Mesendoderm (in vitro differentiated cells): ENCODE measurements at regions not wholly inside any gene's neighbourhood (a gene's known extent, or its start where the extent isn't known, plus 50 kb on each side); places are given as distances from the start of the nearest gene placed in this dataset.

ENCODE experiments used
- DNase-seq: peaks from one replicate; pipeline ENCODE4 v3.0.0; 2013
- H2AK5ac ChIP-seq: 2 replicates; pipeline ENCODE4 v1.6.1; 2013; ENCODE audit warnings: low read length, inconsistent platforms
- H2BK120ac ChIP-seq: 2 replicates; pipeline ENCODE4 v1.6.1; 2013; ENCODE audit warnings: low read depth, mild to moderate bottlenecking, low read length, moderate library complexity, mixed read lengths
- H2BK15ac ChIP-seq: replicated peaks from 2 replicates; pipeline ENCODE4 v1.6.1; 2013; ENCODE audit warnings: low read depth, mild to moderate bottlenecking, moderate library complexity
- H2BK5ac ChIP-seq: 2 replicates; pipeline ENCODE4 v1.6.1; 2013; ENCODE audit warnings: low read length, inconsistent platforms
- H3K18ac ChIP-seq: 2 replicates; pipeline ENCODE4 v1.6.1; 2013; ENCODE audit warnings: mild to moderate bottlenecking, low read length, mixed read lengths
- H3K23ac ChIP-seq: one replicate; pipeline ENCODE4 v1.6.1; 2013; ENCODE audit warnings: low read length
- H3K27ac ChIP-seq: 2 replicates; pipeline ENCODE4 v1.5.1; 2013; ENCODE audit warnings: low read depth, mild to moderate bottlenecking, inconsistent platforms, low read length, moderate library complexity
- H3K27me3 ChIP-seq: 2 replicates; pipeline ENCODE4 v1.6.1; 2013; ENCODE audit warnings: low read length, control low read depth, mild to moderate bottlenecking, inconsistent platforms; ENCODE audit not compliant: insufficient read depth, poor library complexity
- H3K36me3 ChIP-seq: 2 replicates; pipeline ENCODE4 v1.6.1; 2013; ENCODE audit warnings: low read length, inconsistent platforms; ENCODE audit not compliant: control insufficient read depth, insufficient read depth
- H3K4ac ChIP-seq: one replicate; pipeline ENCODE4 v1.6.1; 2013; ENCODE audit warnings: low read depth, mild to moderate bottlenecking, low read length, moderate library complexity
- H3K4me1 ChIP-seq: 2 replicates; pipeline ENCODE4 v1.6.1; 2013; ENCODE audit warnings: low read depth, low read length, inconsistent platforms; ENCODE audit not compliant: control insufficient read depth
- H3K4me2 ChIP-seq: 2 replicates; pipeline ENCODE4 v1.6.1; 2013; ENCODE audit warnings: low read length
- H3K4me3 ChIP-seq: 2 replicates; pipeline ENCODE4 v1.5.1; 2013; ENCODE audit warnings: mild to moderate bottlenecking, low read length
- H3K56ac ChIP-seq: one replicate; pipeline ENCODE4 v1.6.1; 2013; ENCODE audit warnings: low read length
- H3K79me1 ChIP-seq: 2 replicates; pipeline ENCODE4 v1.6.1; 2013; ENCODE audit warnings: low read length, inconsistent platforms
- H3K79me2 ChIP-seq: 2 replicates; pipeline ENCODE4 v1.6.1; 2013; ENCODE audit warnings: mild to moderate bottlenecking, low read length; ENCODE audit not compliant: control insufficient read depth, insufficient read depth
- H3K9ac ChIP-seq: 2 replicates; pipeline ENCODE4 v1.6.1; 2013; ENCODE audit warnings: low read length, inconsistent platforms
- H4K5ac ChIP-seq: one replicate; pipeline ENCODE4 v1.6.1; 2013; ENCODE audit warnings: low read length
- H4K8ac ChIP-seq: one replicate; pipeline ENCODE4 v1.6.1; 2013; ENCODE audit warnings: low read depth, mild to moderate bottlenecking, control low read depth, low read length, moderate library complexity
- WGBS: extraction: QIAGEN DNeasy Blood & Tissue Kit; methylation state at CpG from one replicate; pipeline ENCODE4 v1.1.7; 2013; ENCODE audit warnings: low lambda C conversion rate, missing lambda C conversion rate; ENCODE audit not compliant: insufficient coverage; ENCODE audit errors: extremely low coverage; 5-methylcytosine and 5-hydroxymethylcytosine counted together

- Histone ChIP-seq H3K79me2 (no peaks in the 10 kb centered on the region), H3K4ac (no peak overlapping the region), H3K36me3 (no peaks in the 10 kb centered on the region), H3K4me1 (peaks cover 3% of the 10 kb centered on the region), H3K56ac (no peak overlapping the region), H2BK5ac (no peak overlapping the region), H3K4me3 (no peak overlapping the region), H3K4me2 (no peak overlapping the region), H4K8ac (no peak overlapping the region), H3K27me3 (no peaks in the 10 kb centered on the region), H2BK120ac (no peak overlapping the region), H2BK15ac (no peak overlapping the region), H4K5ac (no peak overlapping the region), H3K27ac (no peak overlapping the region), H3K79me1 (no peaks in the 10 kb centered on the region), H3K18ac (no peak overlapping the region), H2AK5ac (no peak overlapping the region), H3K9ac (no peak overlapping the region), H3K23ac (no peak overlapping the region)
- WGBS = no CpG with 5 or more reads among the region's 1 CpG
- no peak for DNase-seq
Observed at GRCh38 chr21:35423709-35424108, 374.6 kb upstream of the RUNX1 start.

GRCh38 chr21:35422011-35422410 lies 372.9 kb upstream of the RUNX1 start:
- no peaks in the 10 kb centered on the region for H3K79me2 ChIP-seq
- no peaks in the 10 kb centered on the region for H3K4me1 ChIP-seq
- H3K27me3 ChIP-seq = no peaks in the 10 kb centered on the region
- no peaks in the 10 kb centered on the region for H3K79me1 ChIP-seq
- H3K4ac ChIP-seq = no peak overlapping the region
- no peak overlapping the region for H3K9ac ChIP-seq
- H3K27ac ChIP-seq = no peak overlapping the region
- no peak overlapping the region for H3K23ac ChIP-seq
- no peak for DNase-seq
- no peak overlapping the region for H4K5ac ChIP-seq
- H2BK5ac ChIP-seq = no peak overlapping the region
- H2BK120ac ChIP-seq = no peak overlapping the region
- no peak overlapping the region for H3K56ac ChIP-seq
- no peak overlapping the region for H4K8ac ChIP-seq
- H3K4me2 ChIP-seq = no peak overlapping the region
- H2AK5ac ChIP-seq = no peak overlapping the region
- H3K18ac ChIP-seq = no peak overlapping the region
- H3K36me3 ChIP-seq = no peaks in the 10 kb centered on the region
- no peak overlapping the region for H3K4me3 ChIP-seq
- no peak overlapping the region for H2BK15ac ChIP-seq

- Histone ChIP-seq H2BK15ac (no peak overlapping the region), H2AK5ac (no peak overlapping the region), H3K36me3 (no peaks in the 10 kb centered on the region), H3K4me3 (no peak overlapping the region), H3K9ac (no peak overlapping the region), H2BK120ac (no peak overlapping the region), H3K79me2 (no peaks in the 10 kb centered on the region), H3K23ac (no peak overlapping the region), H4K8ac (no peak overlapping the region), H2BK5ac (no peak overlapping the region), H3K27ac (no peak overlapping the region), H3K4me2 (no peak overlapping the region), H3K56ac (no peak overlapping the region), H3K79me1 (no peaks in the 10 kb centered on the region), H3K27me3 (no peaks in the 10 kb centered on the region), H3K4ac (no peak overlapping the region), H3K18ac (no peak overlapping the region), H3K4me1 (no peaks in the 10 kb centered on the region), H4K5ac (no peak overlapping the region)
- no CpG with 5 or more reads among the region's 5 CpGs for WGBS
- no peak for DNase-seq
Observed at GRCh38 chr21:35421221-35421620, 372.1 kb upstream of the RUNX1 start.

- no peaks in the 10 kb centered on the region for H3K27me3 ChIP-seq
- H3K23ac ChIP-seq = no peak overlapping the region
- H3K4me1 ChIP-seq = no peaks in the 10 kb centered on the region
- DNase-seq = no peak
- H4K8ac ChIP-seq = no peak overlapping the region
- no peak overlapping the region for H4K5ac ChIP-seq
- no peak overlapping the region for H3K9ac ChIP-seq
- no peak overlapping the region for H3K27ac ChIP-seq
- no peak overlapping the region for H3K4me3 ChIP-seq
- H2BK5ac ChIP-seq = no peak overlapping the region
- H3K4me2 ChIP-seq = no peak overlapping the region
- H3K79me1 ChIP-seq = no peaks in the 10 kb centered on the region
- no peak overlapping the region for H2AK5ac ChIP-seq
- H3K56ac ChIP-seq = no peak overlapping the region
- no peaks in the 10 kb centered on the region for H3K36me3 ChIP-seq
- H2BK15ac ChIP-seq = no peak overlapping the region
- no CpG with 5 or more reads among the region's 2 CpGs for WGBS
- no peaks in the 10 kb centered on the region for H3K79me2 ChIP-seq
- no peak overlapping the region for H2BK120ac ChIP-seq
- H3K18ac ChIP-seq = no peak overlapping the region
- H3K4ac ChIP-seq = no peak overlapping the region
Observed at GRCh38 chr21:35420656-35421055, 371.6 kb upstream of the RUNX1 start.

GRCh38 chr21:35417762-35418161 lies 368.7 kb upstream of the RUNX1 start:
- no peaks in the 10 kb centered on the region for H3K79me2 ChIP-seq
- no peaks in the 10 kb centered on the region for H3K27me3 ChIP-seq
- H3K4me2 ChIP-seq = no peak overlapping the region
- no peak overlapping the region for H2BK5ac ChIP-seq
- no peak overlapping the region for H3K9ac ChIP-seq
- H3K18ac ChIP-seq = no peak overlapping the region
- H3K36me3 ChIP-seq = no peaks in the 10 kb centered on the region
- H3K4ac ChIP-seq = no peak overlapping the region
- no peak for DNase-seq
- no peak overlapping the region for H3K27ac ChIP-seq
- no peaks in the 10 kb centered on the region for H3K79me1 ChIP-seq
- no peak overlapping the region for H3K23ac ChIP-seq
- no peak overlapping the region for H3K56ac ChIP-seq
- no CpG with 5 or more reads among the region's 5 CpGs for WGBS
- no peak overlapping the region for H2BK120ac ChIP-seq
- H4K5ac ChIP-seq = no peak overlapping the region
- H2AK5ac ChIP-seq = no peak overlapping the region
- peaks cover 3% of the 10 kb centered on the region for H3K4me1 ChIP-seq
- no peak overlapping the region for H4K8ac ChIP-seq
- no peak overlapping the region for H3K4me3 ChIP-seq
- no peak overlapping the region for H2BK15ac ChIP-seq

DNA sequence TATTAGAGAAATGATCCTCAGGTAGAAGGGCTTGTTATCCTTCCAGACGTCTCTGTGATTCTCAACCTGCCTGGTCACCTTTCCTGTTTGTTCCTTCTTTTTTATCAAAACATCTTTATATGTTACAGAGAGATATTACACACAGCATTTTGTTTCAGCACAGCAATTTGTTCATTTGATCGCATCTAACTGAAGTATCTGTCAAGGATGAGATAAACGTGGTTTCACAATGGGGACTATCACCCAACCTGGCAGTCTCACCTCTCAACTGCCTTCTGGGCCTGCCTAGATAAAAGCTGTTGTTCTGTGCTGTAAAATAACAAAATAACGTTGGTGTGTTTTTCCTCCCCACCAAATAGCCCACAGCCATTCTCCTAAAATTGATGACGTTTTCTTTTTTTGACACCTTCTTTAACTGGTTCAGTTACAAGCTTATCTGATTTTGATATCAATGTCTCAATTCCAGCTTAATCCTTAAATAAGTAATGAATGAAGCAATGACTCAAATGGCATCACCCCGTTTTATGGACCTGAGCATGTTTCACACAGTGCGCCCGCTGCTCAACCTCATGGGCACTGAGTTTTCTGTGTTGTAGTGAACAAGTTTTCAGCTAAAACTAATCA lies 367.9 kb upstream of the RUNX1 start:
- Histone ChIP-seq H3K79me1 (no peaks in the 10 kb centered on the region), H3K27me3 (no peaks in the 10 kb centered on the region), H2BK120ac (no peak overlapping the region), H3K18ac (no peak overlapping the region), H3K4me1 (peaks cover 3% of the 10 kb centered on the region), H3K4ac (no peak overlapping the region), H3K4me2 (no peak overlapping the region), H4K8ac (no peak overlapping the region), H3K56ac (no peak overlapping the region), H3K27ac (no peak overlapping the region), H2AK5ac (no peak overlapping the region), H2BK5ac (no peak overlapping the region), H3K79me2 (no peaks in the 10 kb centered on the region), H3K36me3 (no peaks in the 10 kb centered on the region), H3K23ac (no peak overlapping the region), H3K9ac (no peak overlapping the region), H2BK15ac (no peak overlapping the region), H4K5ac (no peak overlapping the region), H3K4me3 (no peak overlapping the region)
- no peak for DNase-seq
- WGBS = no CpG with 5 or more reads among the region's 8 CpGs
